ENCODE measurements at regions not wholly inside any gene's neighbourhood (a gene's known extent, or its start where the extent isn't known, plus 50 kb on each side); places are given as distances from the start of the nearest gene placed in this dataset.

- TF ChIP-seq POLR2A (IDR thresholded peaks at IDR 0.05) (no peak), CTCF (IDR thresholded peaks at IDR 0.05) (no peak)
Observed at GRCh38 chr7:153061910-153062528, 302.5 kb downstream of the ACTR3B start.

Measured in thyroid gland (tissue), 4 donors.